ENCODE measurements at regions not wholly inside any gene's neighbourhood (a gene's known extent, or its start where the extent isn't known, plus 50 kb on each side); places are given as distances from the start of the nearest gene placed in this dataset.
A peak's percentile ranks its signal among the peaks of the same experiment; 100 is the strongest.
"Not testable (repeated sequence)": the region's sequence is repeated elsewhere in the genome, so short reads cannot be mapped to it uniquely, and the experiment has no call there.

GRCh38 chrX:101823236-101823635 lies 108.6 kb downstream of the ZMAT1 start:
- DNase-seq = no peak

- not testable (repeated sequence) for DNase-seq
Observed at GRCh38 chrX:101817739-101818138, 114.1 kb downstream of the ZMAT1 start.

- no peak for DNase-seq
Observed at GRCh38 chrX:101813200-101813599, 118.6 kb downstream of the ZMAT1 start.

GRCh38 chrX:101803451-101803850 lies 128.4 kb downstream of the ZMAT1 start:
- no peak for DNase-seq

GRCh38 chrX:101799387-101799786 lies 132.4 kb downstream of the ZMAT1 start:
- peak; percentile 10 for DNase-seq

- DNase-seq = no peak
Observed at GRCh38 chrX:101787934-101788333, 128.3 kb upstream of the ARMCX2 start.

GRCh38 chrX:101785142-101785541 lies 125.5 kb upstream of the ARMCX2 start:
- DNase-seq = no peak

- not testable (repeated sequence) for DNase-seq
Observed at GRCh38 chrX:101780421-101780820, 120.8 kb upstream of the ARMCX2 start.

- no peak for DNase-seq
Observed at GRCh38 chrX:101774340-101774739, 114.7 kb upstream of the ARMCX2 start.

- DNase-seq = no peak
Observed at GRCh38 chrX:101764538-101764937, 104.9 kb upstream of the ARMCX2 start.

- DNase-seq = no peak
Observed at GRCh38 chrX:101759000-101759399, 99.3 kb upstream of the ARMCX2 start.

GRCh38 chrX:101750744-101751143 lies 91.1 kb upstream of the ARMCX2 start:
- no peak for DNase-seq

- DNase-seq = no peak
Observed at GRCh38 chrX:101749436-101749835, 89.8 kb upstream of the ARMCX2 start.

- no peak for DNase-seq
Observed at GRCh38 chrX:101745046-101745445, 85.4 kb upstream of the ARMCX2 start.

GRCh38 chrX:101744085-101744484 lies 84.4 kb upstream of the ARMCX2 start:
- no peak for DNase-seq

- no peak for DNase-seq
Observed at GRCh38 chrX:101740642-101741041, 81.0 kb upstream of the ARMCX2 start.

GRCh38 chrX:101738867-101739266 lies 79.2 kb upstream of the ARMCX2 start:
- not testable (repeated sequence) for DNase-seq

GRCh38 chrX:101738411-101738810 lies 78.8 kb upstream of the ARMCX2 start:
- not testable (repeated sequence) for DNase-seq

- DNase-seq = no peak
Observed at GRCh38 chrX:101736651-101737050, 77.0 kb upstream of the ARMCX2 start.

GRCh38 chrX:101732870-101733269 lies 73.2 kb upstream of the ARMCX2 start:
- no peak for DNase-seq

- DNase-seq = no peak
Observed at GRCh38 chrX:101729986-101730385, 70.3 kb upstream of the ARMCX2 start.

Measured in SIG-M5 (cell line).